NB4 (cell line): ENCODE measurements at regions not wholly inside any gene's neighbourhood (a gene's known extent, or its start where the extent isn't known, plus 50 kb on each side); places are given as distances from the start of the nearest gene placed in this dataset.

Source experiments
- CTCF ChIP-seq: IDR thresholded peaks from one replicate; pipeline ENCODE4 v1.5.1; 2012; ENCODE audit warnings: low read depth, low read length
- POLR2A ChIP-seq: IDR thresholded peaks from 2 replicates; pipeline ENCODE4 v1.6.1; 2011; ENCODE audit warnings: mild to moderate bottlenecking; ENCODE audit not compliant: insufficient read length; ENCODE audit errors: extremely low read depth

GRCh38 chr6:50289366-50289765 is 239.6 kb upstream of the DEFB112 start:
- TF ChIP-seq POLR2A (no peak), CTCF (no peak)
